Neural crest cell (in vitro differentiated cells): ENCODE measurements at regions not wholly inside any gene's neighbourhood (a gene's known extent, or its start where the extent isn't known, plus 50 kb on each side); places are given as distances from the start of the nearest gene placed in this dataset.

Experiments
- DNase-seq: peaks from one replicate; pipeline ENCODE4 v3.0.0; 2021; ENCODE audit warnings: low read depth, mixed read lengths, low spot score
- H3K27ac Mint-ChIP-seq: one replicate; pipeline ENCODE4 v1.8.0; 2021; ENCODE audit warnings: mild to moderate bottlenecking, mixed read lengths; ENCODE audit not compliant: unreplicated experiment
- H3K27me3 Mint-ChIP-seq: 2 replicates; pipeline ENCODE4 v1.8.0; 2021; ENCODE audit warnings: low read depth, mild to moderate bottlenecking, mixed read lengths
- H3K36me3 Mint-ChIP-seq: 2 replicates; pipeline ENCODE4 v1.8.0; 2021; ENCODE audit warnings: low read depth, mild to moderate bottlenecking, mixed read lengths
- H3K4me1 Mint-ChIP-seq: 2 replicates; pipeline ENCODE4 v1.8.0; 2021; ENCODE audit warnings: mixed read lengths
- H3K4me3 Mint-ChIP-seq: one replicate; pipeline ENCODE4 v1.8.0; 2021; ENCODE audit warnings: mild to moderate bottlenecking, mixed read lengths
- H3K9me3 Mint-ChIP-seq: 2 replicates; pipeline ENCODE4 v1.8.0; 2021; ENCODE audit warnings: mixed read lengths
- TF ChIP-seq, protein P1 (sequence below): fragments of 200-600 bp; sonication (generic); conservative IDR thresholded peaks from 2 replicates; pipeline ENCODE4 v1.5.0; 2021; ENCODE audit warnings: antibody characterized with exemption, mild to moderate bottlenecking

DNA sequence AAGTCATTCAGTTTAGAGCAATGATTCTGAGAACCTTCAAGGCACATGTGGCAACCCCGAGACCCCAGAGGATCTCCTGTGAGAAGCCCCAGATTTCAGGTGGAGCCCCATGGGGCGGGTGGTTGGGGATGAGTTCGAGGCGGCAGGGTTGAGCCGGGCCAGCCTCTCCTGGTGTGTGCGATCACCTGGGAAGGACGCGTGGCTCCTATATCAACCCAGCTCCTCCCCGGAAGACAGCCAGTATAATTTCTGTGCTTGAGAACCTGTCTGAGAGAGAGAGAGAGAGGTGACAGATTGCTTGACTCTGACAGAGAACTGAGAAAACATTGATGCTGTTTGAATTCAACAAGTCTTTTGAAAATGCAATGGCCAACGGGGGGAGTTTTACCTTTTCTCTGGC lies 89.0 kb downstream of the TEX29 start:
- peaks cover 27% of the 10 kb centered on the region for H3K4me1 Mint-ChIP-seq
- H3K27me3 Mint-ChIP-seq: peaks cover 70% of the 10 kb centered on the region
- no peaks in the 10 kb centered on the region for H3K36me3 Mint-ChIP-seq
- TF ChIP-seq, protein P1, sequence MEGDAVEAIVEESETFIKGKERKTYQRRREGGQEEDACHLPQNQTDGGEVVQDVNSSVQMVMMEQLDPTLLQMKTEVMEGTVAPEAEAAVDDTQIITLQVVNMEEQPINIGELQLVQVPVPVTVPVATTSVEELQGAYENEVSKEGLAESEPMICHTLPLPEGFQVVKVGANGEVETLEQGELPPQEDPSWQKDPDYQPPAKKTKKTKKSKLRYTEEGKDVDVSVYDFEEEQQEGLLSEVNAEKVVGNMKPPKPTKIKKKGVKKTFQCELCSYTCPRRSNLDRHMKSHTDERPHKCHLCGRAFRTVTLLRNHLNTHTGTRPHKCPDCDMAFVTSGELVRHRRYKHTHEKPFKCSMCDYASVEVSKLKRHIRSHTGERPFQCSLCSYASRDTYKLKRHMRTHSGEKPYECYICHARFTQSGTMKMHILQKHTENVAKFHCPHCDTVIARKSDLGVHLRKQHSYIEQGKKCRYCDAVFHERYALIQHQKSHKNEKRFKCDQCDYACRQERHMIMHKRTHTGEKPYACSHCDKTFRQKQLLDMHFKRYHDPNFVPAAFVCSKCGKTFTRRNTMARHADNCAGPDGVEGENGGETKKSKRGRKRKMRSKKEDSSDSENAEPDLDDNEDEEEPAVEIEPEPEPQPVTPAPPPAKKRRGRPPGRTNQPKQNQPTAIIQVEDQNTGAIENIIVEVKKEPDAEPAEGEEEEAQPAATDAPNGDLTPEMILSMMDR: no peak
- H3K4me3 Mint-ChIP-seq: no peak overlapping the region
- H3K27ac Mint-ChIP-seq: no peak overlapping the region
- DNase-seq: no peak
- no peaks in the 10 kb centered on the region for H3K9me3 Mint-ChIP-seq

DNA sequence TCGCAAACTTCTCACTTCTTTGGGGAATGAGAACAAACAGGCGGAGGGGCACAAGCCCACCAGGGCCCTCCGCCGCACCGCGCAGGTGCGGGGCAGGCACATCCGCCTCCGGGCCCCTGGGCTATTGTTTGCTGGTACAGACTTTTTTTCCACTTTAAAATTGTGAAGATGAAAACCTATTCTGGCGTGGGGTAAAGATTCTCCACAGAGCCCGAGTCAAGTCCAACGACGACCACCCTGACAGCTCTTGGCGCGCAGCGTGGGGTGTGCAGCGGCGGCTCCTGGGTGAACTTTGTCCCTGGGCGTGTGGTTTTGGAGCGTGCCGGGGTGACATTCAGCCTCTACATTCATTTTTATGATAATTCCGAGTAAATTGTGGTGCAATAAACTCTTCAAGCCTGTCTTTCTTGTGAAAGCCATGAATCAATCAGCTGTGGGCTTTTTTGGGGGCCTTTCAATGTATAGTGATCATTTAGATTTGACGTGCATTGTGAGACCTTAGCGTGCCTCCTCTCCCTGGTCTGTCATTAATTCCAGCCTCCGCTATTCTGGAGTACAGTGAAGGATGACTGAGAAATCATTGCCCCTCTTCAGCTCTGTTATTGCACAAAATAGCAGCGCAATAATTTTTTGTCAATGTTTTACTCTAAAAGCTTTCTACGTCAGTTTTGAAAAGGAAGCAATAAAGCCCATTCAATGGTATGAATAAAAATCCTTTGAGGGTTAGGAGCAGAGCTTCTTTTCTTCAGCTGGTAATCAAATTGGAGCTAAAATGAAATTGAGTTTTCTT lies 90.0 kb downstream of the TEX29 start:
- no peaks in the 10 kb centered on the region for H3K36me3 Mint-ChIP-seq
- H3K4me3 Mint-ChIP-seq: no peak overlapping the region
- TF ChIP-seq, protein P1: no peak
- no peak overlapping the region for H3K27ac Mint-ChIP-seq
- no peak for DNase-seq
- H3K27me3 Mint-ChIP-seq: peaks cover 74% of the 10 kb centered on the region
- no peaks in the 10 kb centered on the region for H3K9me3 Mint-ChIP-seq
- H3K4me1 Mint-ChIP-seq: peaks cover 37% of the 10 kb centered on the region

DNA sequence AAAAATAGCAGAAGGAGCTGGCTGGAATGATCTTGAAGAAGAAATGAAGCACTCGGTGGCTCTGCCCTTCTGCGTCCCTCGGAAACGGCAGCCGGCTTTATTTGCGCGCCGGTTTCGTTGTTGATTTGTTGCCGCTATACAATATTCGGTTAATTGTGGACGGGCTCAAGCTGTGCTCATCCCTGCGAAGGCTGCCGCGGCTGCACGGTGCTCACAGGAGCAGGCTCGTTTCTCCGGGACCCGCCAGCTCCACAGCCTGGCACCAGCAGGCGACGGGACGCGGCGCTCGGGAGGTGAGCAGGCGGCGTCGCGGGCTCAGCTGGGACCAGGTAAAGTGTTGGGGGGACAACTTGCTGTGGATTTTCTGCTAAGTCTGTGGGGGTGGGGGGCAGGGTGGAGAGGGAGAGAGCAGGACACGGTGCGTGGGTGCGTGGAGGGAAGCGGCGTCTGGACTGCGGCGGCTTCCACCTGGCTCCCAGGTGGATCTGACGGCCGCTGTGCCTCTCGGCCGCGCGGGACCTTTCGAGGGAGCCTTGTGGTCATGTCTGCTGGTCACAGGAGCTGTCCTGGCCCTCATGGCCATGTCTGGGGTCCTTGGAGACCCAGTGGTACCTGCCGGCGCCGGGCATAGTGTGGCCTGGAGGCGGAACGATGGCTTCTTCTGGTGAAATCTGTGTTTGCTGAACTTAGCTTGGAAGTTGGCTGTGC lies 90.9 kb downstream of the TEX29 start:
- H3K36me3 Mint-ChIP-seq: no peaks in the 10 kb centered on the region
- no peak for DNase-seq
- H3K4me3 Mint-ChIP-seq: no peak overlapping the region
- H3K27me3 Mint-ChIP-seq: peaks cover 67% of the 10 kb centered on the region
- no peaks in the 10 kb centered on the region for H3K9me3 Mint-ChIP-seq
- H3K4me1 Mint-ChIP-seq: peaks cover 43% of the 10 kb centered on the region
- H3K27ac Mint-ChIP-seq: no peak overlapping the region
- TF ChIP-seq, protein P1: no peak

DNA sequence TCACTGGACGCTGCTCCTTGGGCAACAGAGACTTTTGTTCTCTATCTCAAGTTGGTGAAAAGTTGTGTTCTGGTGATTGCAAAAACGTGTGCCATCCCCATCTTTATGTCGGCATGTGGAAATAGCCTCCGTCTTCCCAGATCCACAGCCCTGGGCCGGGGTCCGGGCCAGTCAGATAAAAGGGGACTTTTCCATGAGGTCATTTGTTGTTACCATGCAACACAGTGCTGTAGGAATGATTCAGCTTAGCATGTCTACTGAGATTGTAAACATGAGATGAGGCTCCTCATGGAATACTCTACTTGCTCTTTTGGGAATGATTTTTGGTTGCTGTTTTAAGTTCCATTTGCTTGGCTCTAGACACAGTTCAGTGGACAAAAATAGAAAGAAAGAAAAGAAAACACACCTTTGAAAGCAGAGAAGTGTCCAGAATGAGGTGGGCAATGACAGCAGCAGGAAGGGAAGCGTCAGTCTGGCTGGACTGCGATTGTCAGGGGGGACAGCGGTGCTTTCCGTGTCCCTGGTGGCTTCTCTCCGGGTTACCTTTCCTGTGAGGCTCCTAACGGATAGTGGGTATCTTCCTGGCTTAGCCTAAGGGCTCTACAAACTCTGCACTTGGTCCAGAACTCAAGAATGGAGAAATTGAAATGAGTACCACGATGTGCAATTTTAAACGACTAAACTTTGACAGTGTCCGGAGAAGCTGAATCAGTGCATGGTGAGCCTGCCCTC lies 91.6 kb downstream of the TEX29 start:
- H3K27ac Mint-ChIP-seq: peak overlapping the region; percentile 88
- no peaks in the 10 kb centered on the region for H3K9me3 Mint-ChIP-seq
- peaks cover 66% of the 10 kb centered on the region for H3K27me3 Mint-ChIP-seq
- TF ChIP-seq, protein P1: no peak
- no peaks in the 10 kb centered on the region for H3K36me3 Mint-ChIP-seq
- peaks cover 45% of the 10 kb centered on the region for H3K4me1 Mint-ChIP-seq
- H3K4me3 Mint-ChIP-seq: peak overlapping the region; percentile 53
- no peak for DNase-seq

DNA sequence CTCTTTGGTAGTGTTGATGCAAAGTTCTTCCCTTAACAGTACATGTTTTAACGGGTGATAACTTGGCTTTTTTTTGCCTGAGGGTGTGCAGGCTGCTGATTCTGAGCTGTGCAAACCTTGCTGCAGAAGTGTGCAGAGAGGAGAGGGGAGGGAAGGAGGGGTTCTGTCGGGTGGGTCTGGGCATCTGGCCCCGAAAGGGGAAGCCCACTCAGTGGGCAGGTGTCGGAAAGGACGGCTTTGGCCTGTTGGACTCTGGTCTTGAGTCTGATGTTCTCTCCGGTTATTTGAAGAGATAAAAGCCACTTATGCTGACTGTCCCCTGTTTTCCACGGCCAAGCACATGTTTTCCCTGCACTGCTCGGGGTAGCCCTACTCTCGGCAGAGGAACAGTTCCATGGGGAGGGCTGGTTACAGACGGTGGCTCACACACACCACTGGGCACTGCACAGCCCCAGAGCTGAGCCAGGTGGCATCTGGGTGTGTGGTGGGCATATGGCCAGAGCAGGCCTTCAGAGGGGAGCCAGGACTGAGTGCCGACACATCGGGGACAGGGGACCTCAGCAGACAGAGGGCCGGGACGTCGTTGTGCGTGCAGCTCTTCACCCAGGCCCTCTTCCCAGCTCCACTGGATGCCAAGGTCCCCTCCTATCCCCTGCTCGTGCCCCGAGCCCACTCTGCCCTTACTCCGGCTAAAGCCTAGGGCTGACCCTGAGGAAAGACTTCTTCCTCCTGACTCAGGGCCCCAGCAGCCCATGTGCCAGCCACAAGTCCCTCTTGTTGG lies 93.2 kb downstream of the TEX29 start:
- Mint-ChIP-seq H3K4me3 (no peak overlapping the region), H3K4me1 (peaks cover 45% of the 10 kb centered on the region), H3K27me3 (peaks cover 69% of the 10 kb centered on the region), H3K27ac (no peak overlapping the region), H3K9me3 (peaks cover 2% of the 10 kb centered on the region), H3K36me3 (no peaks in the 10 kb centered on the region)
- TF ChIP-seq, protein P1: no peak
- DNase-seq: no peak
